Mesodermal cell (in vitro differentiated cells): ENCODE measurements at regions not wholly inside any gene's neighbourhood (a gene's known extent, or its start where the extent isn't known, plus 50 kb on each side); places are given as distances from the start of the nearest gene placed in this dataset.
"Not testable (repeated sequence)": the region's sequence is repeated elsewhere in the genome, so short reads cannot be mapped to it uniquely, and the experiment has no call there.

Experiments
- H3K27ac ChIP-seq: 2 replicates; pipeline ENCODE4 v1.7.0; 2013; ENCODE audit warnings: mild to moderate bottlenecking, low read depth, low read length, moderate library complexity; ENCODE audit not compliant: severe bottlenecking
- H3K36me3 ChIP-seq: 2 replicates; pipeline ENCODE4 v1.7.1; 2013; ENCODE audit warnings: mild to moderate bottlenecking, low read length, moderate library complexity; ENCODE audit not compliant: control insufficient read depth, insufficient read depth
- H3K4me1 ChIP-seq: one replicate; pipeline ENCODE4 v1.7.1; 2013; ENCODE audit warnings: mild to moderate bottlenecking, low read length; ENCODE audit not compliant: insufficient read depth, control insufficient read depth, poor library complexity, severe bottlenecking
- H3K4me3 ChIP-seq: 2 replicates; pipeline ENCODE4 v1.7.0; 2013; ENCODE audit warnings: low read length, control low read depth, mild to moderate bottlenecking; ENCODE audit not compliant: insufficient read depth, poor library complexity, severe bottlenecking; ENCODE audit errors: extremely low read depth
- H3K9me3 ChIP-seq: 2 replicates; pipeline ENCODE4 v1.7.1; 2013; ENCODE audit warnings: mild to moderate bottlenecking, low read length, moderate library complexity; ENCODE audit not compliant: control insufficient read depth
- WGBS, 2 experiments: methylation state at CpG; one replicate each; pipeline ENCODE4 v1.1.5; 2013; ENCODE audit warnings: missing lambda C conversion rate in 2 of 2; ENCODE audit not compliant: insufficient coverage in 2 of 2; 5-methylcytosine and 5-hydroxymethylcytosine counted together

- not testable (repeated sequence) for H3K36me3 ChIP-seq, H3K9me3 ChIP-seq
Measured at GRCh38 chr16:29293545-29293944, 113.0 kb downstream of the NPIPB11 start.

GRCh38 chr16:29292952-29293471 lies 113.5 kb downstream of the NPIPB11 start:
- 93 to 97% methylated on average over 16 of the region's 24 CpGs for WGBS, 2 experiments
- H3K4me1 ChIP-seq, result peaks cover 14% of the 10 kb centered on the region
- H3K27ac ChIP-seq, result not testable (repeated sequence)

More at GRCh38 chr16:29293545-29293944, 113.0 kb downstream of the NPIPB11 start:
- H3K4me3 ChIP-seq, H3K27ac ChIP-seq: not testable (repeated sequence)
- 100% methylated on average over 1 to 3 of the region's 9 CpGs for WGBS, 2 experiments
- H3K4me1 ChIP-seq, result peaks cover 12% of the 10 kb centered on the region

GRCh38 chr16:29291329-29292271 lies 114.9 kb downstream of the NPIPB11 start:
- H3K27ac ChIP-seq, H3K9me3 ChIP-seq, H3K4me3 ChIP-seq, H3K36me3 ChIP-seq: not testable (repeated sequence)
- peaks cover 14% of the 10 kb centered on the region for H3K4me1 ChIP-seq
- 92 to 94% methylated on average over 17 to 21 of the region's 30 CpGs for WGBS, 2 experiments

More at GRCh38 chr16:29292952-29293471, 113.5 kb downstream of the NPIPB11 start:
- H3K9me3 ChIP-seq, H3K36me3 ChIP-seq, H3K4me3 ChIP-seq: not testable (repeated sequence)

- peaks cover 19% of the 10 kb centered on the region for H3K4me1 ChIP-seq
- no peaks in the 10 kb centered on the region for H3K36me3 ChIP-seq
- H3K27ac ChIP-seq, result peak overlapping the region; percentile 53
- 24 to 42% methylated on average over 8 to 10 of the region's 24 CpGs for WGBS, 2 experiments
- H3K4me3 ChIP-seq, result no peak overlapping the region
- H3K9me3 ChIP-seq, result no peaks in the 10 kb centered on the region
Measured at GRCh38 chr16:29290631-29291247, 115.8 kb downstream of the NPIPB11 start.

DNA sequence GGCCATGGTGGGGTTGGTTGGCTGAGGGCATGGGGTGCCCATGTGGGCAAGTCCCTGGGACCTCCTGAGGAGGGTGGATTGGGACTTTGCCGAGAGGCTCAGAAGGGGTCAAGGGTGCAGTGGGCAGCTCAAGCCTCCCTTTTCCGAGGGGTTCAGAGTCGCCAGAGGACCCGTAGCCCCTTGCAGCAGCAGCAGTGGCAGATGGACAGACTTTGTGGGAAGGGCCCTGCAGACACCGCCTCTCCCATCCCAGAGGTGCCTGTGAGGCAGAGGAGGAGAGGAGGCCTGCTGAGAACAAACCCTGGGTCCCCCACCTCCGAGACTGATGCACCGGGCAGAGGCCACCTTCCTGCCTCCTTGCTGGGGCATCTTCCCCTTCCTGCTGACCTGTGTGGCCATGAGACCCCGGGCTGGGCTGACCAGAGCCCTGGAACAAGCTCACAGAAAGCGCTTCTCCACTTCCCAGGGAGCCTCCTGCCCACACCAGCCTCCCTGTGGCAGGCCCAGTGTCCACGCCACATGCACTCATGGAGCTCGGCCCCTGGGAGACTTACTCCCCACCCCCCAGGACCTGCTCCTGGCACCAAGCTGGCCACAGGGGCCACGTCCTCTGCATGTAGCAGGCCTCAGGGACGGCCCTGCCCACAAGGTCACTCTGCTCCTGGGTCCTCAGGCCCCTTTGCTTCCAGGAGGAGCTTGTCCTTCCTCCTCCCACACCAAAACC lies 116.8 kb downstream of the NPIPB11 start:
- not testable (repeated sequence) for H3K27ac ChIP-seq, H3K4me3 ChIP-seq, H3K36me3 ChIP-seq, H3K9me3 ChIP-seq
- 91 to 94% methylated on average over 7 to 9 of the region's 13 CpGs for WGBS, 2 experiments
- peaks cover 22% of the 10 kb centered on the region for H3K4me1 ChIP-seq

GRCh38 chr16:29288711-29289474 lies 117.6 kb downstream of the NPIPB11 start:
- Histone ChIP-seq H3K27ac (peak overlapping the region; percentile 67), H3K4me1 (peaks cover 22% of the 10 kb centered on the region)
- H3K9me3 ChIP-seq, H3K4me3 ChIP-seq, H3K36me3 ChIP-seq: not testable (repeated sequence)
- WGBS, 2 experiments, result 92 to 94% methylated on average over 16 of the region's 29 CpGs

- 88 to 89% methylated on average over 4 to 8 of the region's 14 CpGs for WGBS, 2 experiments
- H3K36me3 ChIP-seq, H3K4me3 ChIP-seq, H3K9me3 ChIP-seq: not testable (repeated sequence)
- peaks cover 22% of the 10 kb centered on the region for H3K4me1 ChIP-seq
- H3K27ac ChIP-seq, result peak overlapping the region; percentile 23
Measured at GRCh38 chr16:29287871-29288535, 118.5 kb downstream of the NPIPB11 start.

DNA sequence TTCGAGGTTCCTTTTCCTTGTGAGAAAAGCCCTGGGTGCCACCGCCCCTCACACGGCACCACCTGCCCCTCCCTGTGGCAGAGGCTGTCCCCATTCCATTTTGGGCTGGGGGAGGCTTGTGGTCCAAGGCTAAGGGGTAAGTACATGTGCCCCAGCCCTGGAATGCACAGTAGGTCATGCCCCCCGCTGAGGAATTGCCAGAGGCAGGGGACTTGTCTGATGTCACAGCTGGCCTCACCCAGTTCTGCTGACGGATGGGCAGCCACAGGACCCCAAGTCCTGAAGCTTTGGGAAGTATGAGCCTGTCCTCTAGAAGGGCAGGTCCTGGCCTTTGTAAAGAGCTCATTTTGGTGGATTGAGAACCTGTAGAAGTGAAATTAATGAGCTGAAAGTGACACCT lies 119.3 kb downstream of the NPIPB11 start:
- H3K27ac ChIP-seq, H3K36me3 ChIP-seq, H3K9me3 ChIP-seq, H3K4me3 ChIP-seq: not testable (repeated sequence)
- 88 to 95% methylated on average over 2 of the region's 5 CpGs for WGBS, 2 experiments
- peaks cover 22% of the 10 kb centered on the region for H3K4me1 ChIP-seq

GRCh38 chr16:29286796-29287195 lies 119.7 kb downstream of the NPIPB11 start:
- peaks cover 22% of the 10 kb centered on the region for H3K4me1 ChIP-seq
- not testable (repeated sequence) for H3K4me3 ChIP-seq, H3K36me3 ChIP-seq, H3K27ac ChIP-seq, H3K9me3 ChIP-seq
- 94 to 98% methylated on average over 8 to 12 of the region's 19 CpGs for WGBS, 2 experiments
